Ishikawa (cell line): ENCODE measurements at regions not wholly inside any gene's neighbourhood (a gene's known extent, or its start where the extent isn't known, plus 50 kb on each side); places are given as distances from the start of the nearest gene placed in this dataset.

Experiments used
- CEBPB ChIP-seq: IDR thresholded peaks from 2 replicates; pipeline ENCODE4 v1.6.1; 2012
- CREB1 ChIP-seq: IDR thresholded peaks from 2 replicates; pipeline ENCODE4 v1.6.1; 2012; ENCODE audit warnings: low read depth
- NFIC ChIP-seq: IDR thresholded peaks from 2 replicates; pipeline ENCODE4 v1.6.1; 2012
- RAD21 ChIP-seq: IDR thresholded peaks from 2 replicates; pipeline ENCODE4 v1.6.1; 2012; ENCODE audit warnings: low read depth
- REST ChIP-seq: IDR thresholded peaks from 2 replicates; pipeline ENCODE4 v1.6.1; 2012; ENCODE audit warnings: low read depth, mild to moderate bottlenecking
- TAF1 ChIP-seq: IDR thresholded peaks from 2 replicates; pipeline ENCODE4 v1.6.1; 2012; ENCODE audit warnings: low read depth, mild to moderate bottlenecking
- USF1 ChIP-seq: IDR thresholded peaks from 2 replicates; pipeline ENCODE4 v1.6.1; 2012

GRCh38 chr12:116432314-116432750, 126.8 kb upstream of the MAP1LC3B2 start:
- TF ChIP-seq TAF1 (no peak), REST (no peak), RAD21 (no peak), NFIC (no peak), CEBPB (no peak), USF1 (no peak), CREB1 (no peak)
